PC-3 (cell line): ENCODE measurements at regions not wholly inside any gene's neighbourhood (a gene's known extent, or its start where the extent isn't known, plus 50 kb on each side); places are given as distances from the start of the nearest gene placed in this dataset.

Source experiments
- CTCF ChIP-seq: fragments of 300-600 bp; sonication (generic); conservative IDR thresholded peaks from 2 replicates; pipeline ENCODE4 v1.5.1; 2017; ENCODE audit warnings: antibody characterized with exemption, low read depth, mild to moderate bottlenecking, low read length
- EZH2 ChIP-seq: fragments of 300-600 bp; sonication (generic); IDR thresholded peaks from one replicate; pipeline ENCODE4 v1.6.1; 2017; ENCODE audit warnings: antibody characterized with exemption, mild to moderate bottlenecking, low read length; ENCODE audit not compliant: unreplicated experiment
- EZH2phosphoT487 ChIP-seq: fragments of 300-600 bp; sonication (generic); IDR thresholded peaks from 2 replicates; pipeline ENCODE4 v1.6.1; 2018; ENCODE audit warnings: mild to moderate bottlenecking, antibody characterized with exemption, low read length, borderline replicate concordance

DNA sequence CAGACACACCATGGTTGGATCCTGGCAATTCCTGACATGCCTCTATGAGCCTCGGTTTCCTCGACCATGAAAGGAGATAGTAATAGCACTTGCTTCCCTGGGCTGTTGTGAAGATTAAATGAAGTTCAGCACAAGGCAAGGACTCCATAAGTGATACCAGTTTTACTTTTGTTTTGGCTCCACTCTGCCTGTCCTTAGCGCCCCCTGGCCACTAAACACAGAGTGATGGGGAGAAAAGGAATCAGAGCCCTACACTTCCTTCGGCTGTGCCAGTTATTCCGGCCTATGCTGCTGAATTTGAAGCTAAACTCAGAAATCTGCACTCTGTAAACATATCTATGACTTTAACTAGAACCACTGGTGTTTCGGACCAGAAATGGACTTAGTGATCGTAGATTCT is 173.8 kb downstream of the C12orf75 start:
- peak; percentile 47 for TF ChIP-seq CTCF
- no peak for TF ChIP-seq EZH2
- no peak for TF ChIP-seq EZH2phosphoT487
